GM21786 (cell line): ENCODE measurements at regions not wholly inside any gene's neighbourhood (a gene's known extent, or its start where the extent isn't known, plus 50 kb on each side); places are given as distances from the start of the nearest gene placed in this dataset.
A peak's percentile ranks its signal among the peaks of the same experiment; 100 is the strongest.

ENCODE experiments used
- ATAC-seq: cut with Tn5 transposase; IDR thresholded peaks from one replicate; pipeline ENCODE4 v1.9.1; 2021; ENCODE audit not compliant: unreplicated experiment

GRCh38 chr11:43545610-43546009 is 134.9 kb upstream of the HSD17B12 start:
- ATAC-seq: no peak

DNA sequence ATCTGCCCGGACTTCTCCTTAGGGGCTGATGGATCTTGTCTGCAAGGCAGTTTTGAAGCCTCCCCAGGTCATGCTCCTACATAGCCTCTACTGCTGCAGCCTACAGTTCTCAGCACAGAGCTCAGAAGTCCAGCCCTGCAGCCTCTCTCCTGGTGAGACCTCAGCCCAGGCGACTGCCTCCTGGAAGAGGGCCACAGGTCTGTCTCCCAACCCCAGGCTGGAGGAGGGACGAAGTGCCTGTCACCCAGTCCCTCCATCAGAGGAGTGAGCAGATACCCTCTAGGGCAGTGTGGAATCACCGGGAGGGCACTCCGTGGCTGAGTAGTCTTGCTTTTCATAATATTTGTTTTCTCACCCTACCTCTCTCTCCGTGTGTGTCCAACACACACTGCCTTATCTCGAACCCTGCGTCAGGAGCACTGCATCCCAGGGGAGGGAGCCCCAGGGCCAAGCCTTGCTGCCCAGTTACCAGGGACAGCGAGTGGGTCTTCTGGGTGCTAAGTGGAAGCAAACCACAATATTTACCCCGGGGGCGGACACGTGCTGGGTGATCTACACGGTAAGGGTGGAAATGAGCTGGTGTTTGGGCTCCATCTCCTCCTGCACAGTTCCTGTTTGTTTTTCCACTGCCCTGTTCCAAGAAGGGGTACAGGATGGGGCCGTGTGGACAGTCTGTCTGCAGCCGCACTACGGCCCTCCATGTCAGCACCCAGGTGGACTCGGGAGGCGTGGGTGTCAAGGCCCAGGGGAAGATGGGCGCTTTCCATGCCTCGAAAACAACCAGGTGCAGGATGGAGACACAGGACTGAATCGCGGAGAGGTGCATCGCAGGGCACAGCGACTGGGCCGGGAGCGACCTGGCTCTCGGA is 133.7 kb upstream of the HSD17B12 start:
- ATAC-seq: no peak

- no peak for ATAC-seq
These were observed 133.1 kb upstream of the HSD17B12 start for GRCh38 chr11:43547430-43547831.

DNA sequence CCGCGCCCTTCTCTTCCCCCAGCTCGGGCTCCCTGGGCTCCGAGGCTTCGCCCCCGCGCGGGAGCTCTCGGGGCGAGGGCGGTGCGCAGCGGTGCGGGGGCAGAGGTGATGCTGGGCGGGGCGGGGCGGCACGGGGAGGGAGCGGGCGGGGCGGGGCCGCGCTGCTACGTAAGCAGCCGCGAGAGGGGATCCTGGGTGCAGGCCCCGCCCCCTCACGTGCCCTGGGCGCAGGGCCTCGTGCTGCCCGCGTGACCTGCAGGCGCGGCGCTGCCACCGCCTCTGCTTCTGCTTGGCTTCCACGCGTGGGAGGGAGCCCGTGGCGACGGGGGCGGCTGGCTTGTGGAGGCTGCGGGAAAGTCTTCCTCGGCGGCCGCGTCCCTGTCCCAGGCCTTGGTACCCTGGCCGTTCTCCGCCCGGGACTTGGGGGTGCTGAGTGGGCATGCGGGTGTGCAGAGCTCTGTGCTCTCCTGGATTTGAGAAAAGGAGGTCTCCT is 132.6 kb upstream of the HSD17B12 start:
- ATAC-seq: no peak

DNA sequence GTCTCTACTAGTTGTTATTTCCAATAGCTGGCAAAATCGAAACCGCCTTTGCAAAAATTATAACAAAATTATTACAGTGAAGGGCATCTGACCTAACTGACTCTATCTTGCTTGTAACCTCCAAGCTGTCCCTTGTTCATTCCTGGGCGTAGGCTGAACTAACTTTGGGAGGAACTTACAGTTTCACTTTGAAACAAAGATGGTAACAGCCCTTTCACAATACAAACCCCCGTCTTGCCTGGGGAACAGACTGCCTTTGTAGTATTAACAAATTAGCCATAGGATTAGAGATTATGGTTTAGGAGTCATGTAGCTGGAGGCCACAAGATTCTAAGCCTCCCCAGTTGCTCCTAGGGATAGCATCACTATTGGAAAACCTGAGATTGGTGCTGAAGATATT is 131.6 kb upstream of the HSD17B12 start:
- no peak for ATAC-seq

- no peak for ATAC-seq
These were observed 130.9 kb upstream of the HSD17B12 start for GRCh38 chr11:43549624-43550023.

GRCh38 chr11:43550714-43551113 is 129.8 kb upstream of the HSD17B12 start:
- ATAC-seq: no peak

- no peak for ATAC-seq
These were observed 126.4 kb upstream of the HSD17B12 start for GRCh38 chr11:43554148-43554473.

DNA sequence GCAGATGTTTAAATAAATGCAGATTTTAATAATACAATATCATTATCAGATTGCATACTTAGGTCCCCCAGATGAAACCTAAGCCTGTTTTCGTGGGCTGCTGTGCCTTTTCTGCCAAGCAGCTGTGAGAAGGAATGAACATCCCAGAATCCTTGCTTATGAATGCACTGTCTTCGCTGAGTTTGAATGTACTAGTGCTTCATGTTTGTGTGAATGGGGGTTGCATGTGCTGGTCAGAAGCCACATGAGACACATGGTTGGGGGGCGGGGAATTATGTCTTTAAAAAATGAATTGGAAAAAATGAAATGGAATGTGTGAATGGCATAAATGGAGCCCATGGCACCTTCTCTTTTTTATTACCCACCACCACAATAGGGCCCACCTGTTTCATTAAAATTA is 125.4 kb upstream of the HSD17B12 start:
- no peak for ATAC-seq

DNA sequence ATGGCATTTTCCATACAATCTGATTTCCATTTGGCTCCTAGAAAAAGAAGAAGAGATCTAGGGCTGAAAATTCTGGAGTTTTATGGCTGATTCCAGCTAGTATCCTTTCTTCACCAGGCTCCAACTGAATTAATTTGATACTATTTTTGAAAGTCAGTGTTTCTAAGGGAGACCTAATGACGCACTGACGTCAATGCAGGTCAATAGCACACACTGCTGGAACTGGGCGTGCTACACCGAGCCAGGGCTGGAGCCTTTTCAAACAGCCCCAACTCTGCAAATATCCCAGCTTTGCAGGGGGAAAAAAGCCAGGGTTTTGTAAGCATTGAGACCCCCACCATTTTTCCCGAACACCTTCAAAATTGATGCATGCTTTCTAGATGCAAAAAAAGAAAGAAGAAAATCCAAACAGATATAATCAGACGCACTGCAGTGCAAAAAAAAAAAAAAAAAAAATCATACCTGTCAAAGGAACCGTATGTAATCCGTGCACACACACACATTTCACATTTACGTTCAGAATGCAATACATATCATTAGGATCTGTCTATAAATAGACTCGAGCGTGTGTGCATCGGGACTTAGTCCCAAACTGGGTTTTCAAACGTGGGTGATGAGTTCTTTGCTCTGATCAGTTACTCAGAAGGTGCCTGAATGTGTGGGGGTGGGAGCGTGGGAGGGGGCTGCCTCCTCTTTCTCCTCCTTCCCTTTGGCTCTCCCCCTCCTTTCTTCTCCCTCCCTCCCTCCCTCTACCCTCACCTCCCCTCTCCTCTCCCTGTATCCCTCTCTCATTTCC is 124.5 kb upstream of the HSD17B12 start:
- ATAC-seq: no peak

GRCh38 chr11:43556612-43557375 is 123.7 kb upstream of the HSD17B12 start:
- ATAC-seq: no peak

DNA sequence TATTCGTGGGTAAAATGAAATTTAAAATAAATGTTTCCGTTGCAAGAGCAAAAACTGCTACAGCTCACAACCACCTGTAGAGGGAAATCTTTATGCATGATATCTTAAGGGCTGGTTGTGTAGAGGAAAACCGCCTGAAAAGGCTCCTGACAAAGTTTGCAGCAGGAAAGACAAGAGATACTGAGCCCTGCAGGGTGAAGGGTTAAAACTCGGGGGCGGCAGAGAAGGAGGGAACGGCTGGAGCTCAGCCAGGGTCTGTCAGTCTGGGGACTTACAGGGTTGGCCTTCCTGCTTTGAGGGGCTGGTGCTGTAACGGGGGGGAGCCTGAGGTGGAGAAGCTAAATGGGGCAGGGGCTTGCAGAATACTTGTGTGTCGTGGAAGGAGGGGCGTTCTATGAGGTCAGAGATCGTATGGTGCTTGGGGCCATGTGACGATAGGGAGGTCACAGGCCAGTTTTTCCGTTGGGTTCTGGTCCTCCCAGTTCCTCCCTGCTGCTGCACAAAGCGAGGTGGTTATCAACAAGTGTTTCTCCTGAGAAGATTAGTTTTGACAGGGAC is 122.9 kb upstream of the HSD17B12 start:
- ATAC-seq: no peak

- ATAC-seq: no peak
These were observed 122.4 kb upstream of the HSD17B12 start for GRCh38 chr11:43558146-43558545.

DNA sequence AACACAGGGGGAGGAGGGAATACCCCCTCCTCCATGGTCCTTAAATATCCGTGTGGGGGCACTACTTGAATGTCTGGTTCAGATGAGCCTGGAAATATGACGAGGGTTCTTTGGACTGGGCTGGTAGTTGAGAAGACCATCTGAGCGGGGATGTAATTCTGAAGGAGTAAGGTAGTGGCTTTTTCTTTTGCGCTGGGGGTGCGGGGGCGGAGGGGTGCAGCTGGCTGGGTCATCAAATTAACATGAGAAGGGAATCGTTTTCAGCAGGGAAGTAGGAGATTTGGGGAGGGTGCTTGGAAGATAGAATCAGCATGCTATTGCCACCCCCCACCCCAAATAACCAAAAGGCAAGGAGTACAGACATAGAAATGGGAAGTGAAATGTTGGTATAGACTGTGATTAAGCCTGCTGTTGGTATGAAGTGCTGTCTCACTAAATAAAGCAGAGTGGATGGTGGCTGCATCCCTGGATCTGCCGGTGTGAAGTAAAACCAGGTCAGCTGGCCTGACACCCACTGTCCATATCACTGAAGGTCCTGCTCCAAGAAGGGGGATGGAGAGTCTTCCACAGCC is 121.9 kb upstream of the HSD17B12 start:
- ATAC-seq: no peak

GRCh38 chr11:43561832-43562231 is 118.7 kb upstream of the HSD17B12 start:
- ATAC-seq: no peak

DNA sequence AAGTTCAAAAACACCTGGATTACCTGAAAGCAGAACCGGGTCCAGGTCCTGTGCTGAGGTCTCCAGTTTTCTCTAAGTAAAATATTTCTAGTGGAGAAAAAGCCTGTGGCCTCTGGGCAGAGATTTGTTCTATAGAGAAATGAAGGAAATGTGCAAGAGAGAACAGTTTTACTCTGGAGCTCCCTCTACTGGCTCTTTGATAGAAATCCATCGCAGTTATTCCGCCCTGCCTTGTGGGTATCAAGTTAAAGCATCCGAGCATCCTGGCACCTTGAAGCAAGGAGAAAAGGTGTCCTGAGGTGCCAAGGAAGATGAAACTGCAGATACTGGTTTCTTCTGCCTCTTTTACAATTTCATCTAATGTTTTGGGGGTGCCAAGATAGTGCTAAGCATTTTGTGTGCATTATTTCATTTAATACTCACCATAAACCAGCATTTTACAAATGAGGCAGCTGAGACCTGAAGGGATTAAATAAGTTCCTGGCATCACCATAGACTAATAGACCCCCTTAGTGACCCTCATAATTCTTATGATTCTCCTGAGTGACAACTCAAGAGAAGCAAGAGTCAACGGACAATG is 113.1 kb upstream of the HSD17B12 start:
- peak; percentile 72 for ATAC-seq

DNA sequence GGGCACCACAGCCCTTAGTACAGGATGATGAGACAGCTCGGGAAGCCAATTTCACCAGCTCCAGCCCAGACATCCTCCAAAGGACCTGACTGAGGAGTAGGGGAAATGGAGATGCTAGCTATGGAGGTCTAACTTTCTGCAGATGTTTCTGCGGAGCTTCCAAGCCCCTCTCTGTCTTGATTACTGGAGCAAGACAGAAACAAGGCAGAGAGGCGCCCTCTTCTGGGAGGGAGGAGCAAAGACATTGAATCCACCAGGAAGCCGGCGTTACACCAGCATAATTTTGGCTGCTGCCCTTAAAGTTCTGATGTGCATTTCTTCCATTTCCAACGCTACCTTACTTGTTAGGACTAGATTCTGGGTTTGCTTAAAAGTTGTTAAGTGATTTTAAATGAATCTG is 107.3 kb upstream of the HSD17B12 start:
- ATAC-seq: no peak

DNA sequence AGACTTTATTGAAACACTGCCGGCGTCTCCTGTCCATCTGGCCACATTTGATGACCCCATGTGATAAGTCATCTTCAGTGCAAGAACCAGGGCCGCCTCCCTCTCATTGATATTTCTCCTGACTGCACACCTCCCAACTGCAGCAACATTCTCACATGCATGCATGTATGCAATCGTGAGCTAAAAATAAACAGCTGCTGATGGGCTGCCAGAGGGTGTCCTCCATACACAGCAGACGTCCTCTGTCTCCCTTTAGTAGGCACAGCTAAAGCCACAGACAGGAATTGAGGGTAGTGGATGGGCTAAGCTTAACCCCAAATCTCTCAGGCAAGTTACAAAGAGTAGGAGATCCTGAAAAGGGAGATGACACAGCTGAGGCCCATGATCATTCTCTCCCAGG is 106.7 kb upstream of the HSD17B12 start:
- ATAC-seq: no peak

DNA sequence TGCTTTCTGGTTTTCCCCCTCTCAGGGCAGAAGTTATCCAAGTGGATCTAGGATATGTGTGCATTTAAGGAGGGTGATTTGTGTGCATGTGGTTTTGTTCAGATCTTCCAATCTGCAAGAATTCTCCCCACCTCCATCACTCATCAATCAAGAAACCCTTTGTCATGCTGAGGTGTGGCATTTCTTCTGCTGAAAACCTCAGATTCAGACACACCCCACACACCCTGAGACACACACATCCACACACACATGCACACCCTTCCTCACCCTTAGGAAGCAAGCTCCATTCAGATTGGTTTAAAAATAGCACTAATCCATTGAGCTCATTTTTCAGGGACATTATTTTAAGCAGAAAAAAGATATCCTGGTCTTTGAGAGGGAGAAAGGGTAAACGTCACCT is 106.1 kb upstream of the HSD17B12 start:
- ATAC-seq: no peak
